PC-9 (cell line): ENCODE measurements at regions not wholly inside any gene's neighbourhood (a gene's known extent, or its start where the extent isn't known, plus 50 kb on each side); places are given as distances from the start of the nearest gene placed in this dataset.

Experiments
- BruUV-seq: library from RNA; stranded (reverse); fragments of 400-500 nt; replicated peaks from 2 replicates; lab custom pipeline; 2021; lab: Mats Ljungman, UMichigan
- CTCF ChIA-PET: fragments of 300-600 bp; sonication (Branson Sonifier 250); formaldehyde crosslinking; loops from one replicate; lab custom pipeline; 2022; ENCODE audit warnings: antibody characterized with exemption; lab: Charles Lee
- POLR2A ChIA-PET: fragments of 300-600 bp; sonication (Branson Sonifier 250); formaldehyde crosslinking; loops from one replicate; lab custom pipeline; 2022; ENCODE audit warnings: antibody characterized with exemption; ENCODE audit not compliant: unreplicated experiment; lab: Charles Lee
- DNase-seq, 2 experiments: peaks; one replicate each; pipeline versions ENCODE4 v3.0.0 to v3.0.0-alpha.2; 2015 to 2022; ENCODE audit warnings: mixed read lengths in 1 of 2
- H2AFZ ChIP-seq: fragments of 200-600 bp; sonication (generic); 2 replicates; pipeline ENCODE4 v1.8.1; 2017; ENCODE audit warnings: antibody characterized with exemption
- H3F3A ChIP-seq: fragments of 200-600 bp; sonication (generic); 2 replicates; pipeline ENCODE4 v1.8.1; 2017; ENCODE audit warnings: antibody characterized with exemption, mild to moderate bottlenecking, low read depth; ENCODE audit not compliant: insufficient read depth
- H3K27ac ChIP-seq: fragments of 200-600 bp; sonication (generic); 2 replicates; pipeline ENCODE4 v1.6.1; 2016; ENCODE audit warnings: mixed run types
- H3K27me3 ChIP-seq: fragments of 200-600 bp; sonication (generic); 2 replicates; pipeline ENCODE4 v1.6.1; 2016; ENCODE audit warnings: low read depth, mixed run types; ENCODE audit not compliant: insufficient read depth
- H3K36me3 ChIP-seq: fragments of 200-600 bp; sonication (generic); 2 replicates; pipeline ENCODE4 v1.6.1; 2016; ENCODE audit warnings: low read depth, mixed run types
- H3K4me1 ChIP-seq: fragments of 200-600 bp; sonication (generic); replicated peaks from 2 replicates; pipeline ENCODE4 v1.6.1; 2016; ENCODE audit warnings: mixed run types; ENCODE audit not compliant: insufficient read depth
- H3K4me2 ChIP-seq: fragments of 200-600 bp; sonication (generic); 2 replicates; pipeline ENCODE4 v1.6.1; 2017; ENCODE audit warnings: mixed run types
- H3K4me3 ChIP-seq: fragments of 200-600 bp; sonication (generic); 2 replicates; pipeline ENCODE4 v1.6.1; 2016; ENCODE audit warnings: mixed run types
- H3K79me2 ChIP-seq: fragments of 200-600 bp; sonication (generic); 2 replicates; pipeline ENCODE4 v1.6.1; 2017; ENCODE audit warnings: low read depth, mixed run types
- H3K9me2 ChIP-seq: fragments of 200-600 bp; sonication (generic); 2 replicates; pipeline ENCODE4 v1.8.1; 2017; ENCODE audit warnings: mild to moderate bottlenecking; ENCODE audit not compliant: insufficient read depth
- H3K9me3 ChIP-seq: fragments of 200-600 bp; sonication (generic); 2 replicates; pipeline ENCODE4 v1.8.1; 2016; ENCODE audit warnings: low read depth; ENCODE audit not compliant: insufficient read depth
- H4K20me1 ChIP-seq: fragments of 200-600 bp; sonication (generic); 2 replicates; pipeline ENCODE4 v1.8.1; 2017; ENCODE audit not compliant: insufficient read depth
- CTCF ChIP-seq: fragments of 200-600 bp; sonication (generic); conservative IDR thresholded peaks from 2 replicates; pipeline ENCODE4 v1.6.1; 2017; ENCODE audit warnings: mixed run types, antibody characterized with exemption, mild to moderate bottlenecking, moderate library complexity
- EZH2 ChIP-seq: fragments of 200-600 bp; sonication (generic); IDR thresholded peaks from 2 replicates; pipeline ENCODE4 v1.8.0; 2017; ENCODE audit warnings: antibody characterized with exemption, low read depth
- intact Hi-C: fragments of 100-400 bp; cut with micrococcal nuclease; formaldehyde crosslinking; loops from one replicate; pipeline ENCODE4 v1.10.0; 2022; ENCODE audit not compliant: unreplicated experiment

- Histone ChIP-seq H3K27ac (no peak overlapping the region), H4K20me1 (no peaks in the 10 kb centered on the region), H3K9me3 (no peaks in the 10 kb centered on the region), H3K4me3 (no peak overlapping the region), H3K9me2 (no peaks in the 10 kb centered on the region), H3K27me3 (no peaks in the 10 kb centered on the region), H3K36me3 (no peaks in the 10 kb centered on the region), H3K4me2 (no peak overlapping the region), H3K79me2 (no peaks in the 10 kb centered on the region), H3F3A (no peaks in the 10 kb centered on the region), H2AFZ (no peak overlapping the region), H3K4me1 (peaks cover 6% of the 10 kb centered on the region; the same call in 1 of the 2 replicates)
- no peak for DNase-seq
- intact Hi-C loops, result no loop called here
- ChIA-PET CTCF (no interaction called here), POLR2A (interaction anchor here (0.5 kb wide), 1 partner anchor 12 kb away, joined by 3 read pairs; no protein-coding TSS in a partner anchor)
- TF ChIP-seq CTCF (no peak), EZH2 (no peak)
- no TSS peak for BruUV-seq
Measured at GRCh38 chr13:23950736-23951510, 53.6 kb upstream of the C1QTNF9B start.

GRCh38 chr13:23952796-23953195, 55.5 kb upstream of the C1QTNF9B start:
- Histone ChIP-seq H3F3A (no peaks in the 10 kb centered on the region; the same call in 1 of the 2 replicates), H3K27me3 (no peaks in the 10 kb centered on the region), H3K36me3 (no peaks in the 10 kb centered on the region), H3K4me2 (no peak overlapping the region), H3K9me3 (no peaks in the 10 kb centered on the region), H4K20me1 (no peaks in the 10 kb centered on the region), H3K79me2 (no peaks in the 10 kb centered on the region), H2AFZ (no peak overlapping the region), H3K4me3 (no peak overlapping the region), H3K27ac (no peak overlapping the region), H3K4me1 (peaks cover 14% of the 10 kb centered on the region), H3K9me2 (no peaks in the 10 kb centered on the region)
- CTCF ChIA-PET, result interaction anchor here (0.7 kb wide), 1 partner anchor 8 kb away, joined by 3 read pairs; no protein-coding TSS in a partner anchor
- POLR2A ChIA-PET, result no interaction called here
- no TSS peak for BruUV-seq
- no peak for TF ChIP-seq EZH2
- intact Hi-C loops, result no loop called here
- DNase-seq, result no peak

- ChIA-PET CTCF (no interaction called here), POLR2A (no interaction called here)
- H3K36me3 ChIP-seq, result no peaks in the 10 kb centered on the region
- H3K27ac ChIP-seq, result no peak overlapping the region
- H3F3A ChIP-seq, result no peaks in the 10 kb centered on the region; the same call in 1 of the 2 replicates
- H4K20me1 ChIP-seq, result no peaks in the 10 kb centered on the region
- TF ChIP-seq EZH2 (no peak), CTCF (no peak)
- H2AFZ ChIP-seq, result no peak overlapping the region
- H3K9me3 ChIP-seq, result no peaks in the 10 kb centered on the region
- BruUV-seq, result no TSS peak
- DNase-seq, result no peak
- H3K27me3 ChIP-seq, result no peaks in the 10 kb centered on the region
- no peak overlapping the region for H3K4me2 ChIP-seq
- H3K79me2 ChIP-seq, result no peaks in the 10 kb centered on the region
- intact Hi-C loops, result no loop called here
- H3K4me1 ChIP-seq, result peaks cover 14% of the 10 kb centered on the region
- no peaks in the 10 kb centered on the region for H3K9me2 ChIP-seq
- no peak overlapping the region for H3K4me3 ChIP-seq
Measured at GRCh38 chr13:23953860-23954512, 56.7 kb upstream of the C1QTNF9B start.
